GM18499 (cell line): ENCODE measurements at regions not wholly inside any gene's neighbourhood (a gene's known extent, or its start where the extent isn't known, plus 50 kb on each side); places are given as distances from the start of the nearest gene placed in this dataset.

Experiments used
- ATAC-seq: cut with Tn5 transposase; IDR thresholded peaks from one replicate; pipeline ENCODE4 v1.9.1; 2021; ENCODE audit warnings: moderate number of reproducible peaks; ENCODE audit not compliant: insufficient read depth, unreplicated experiment

- ATAC-seq: no peak
Measured at GRCh38 chr16:73616770-73617169, 568.8 kb upstream of the ZFHX3 start.

GRCh38 chr16:73616166-73616753 lies 568.3 kb upstream of the ZFHX3 start:
- no peak for ATAC-seq

GRCh38 chr16:73615071-73615940 lies 567.4 kb upstream of the ZFHX3 start:
- no peak for ATAC-seq

- ATAC-seq: no peak
Measured at GRCh38 chr16:73614131-73614530, 566.2 kb upstream of the ZFHX3 start.

GRCh38 chr16:73610605-73611156 lies 562.8 kb upstream of the ZFHX3 start:
- no peak for ATAC-seq

GRCh38 chr16:73610160-73610559 lies 562.2 kb upstream of the ZFHX3 start:
- ATAC-seq: no peak

- no peak for ATAC-seq
Measured at GRCh38 chr16:73608911-73609310, 561.0 kb upstream of the ZFHX3 start.

GRCh38 chr16:73605309-73605708 lies 557.4 kb upstream of the ZFHX3 start:
- no peak for ATAC-seq

GRCh38 chr16:73601911-73602310 lies 554.0 kb upstream of the ZFHX3 start:
- ATAC-seq: peak; percentile 79

- no peak for ATAC-seq
Measured at GRCh38 chr16:73599870-73600269, 551.9 kb upstream of the ZFHX3 start.

- no peak for ATAC-seq
Measured at GRCh38 chr16:73599351-73599750, 551.4 kb upstream of the ZFHX3 start.

GRCh38 chr16:73584157-73584556 lies 536.2 kb upstream of the ZFHX3 start:
- ATAC-seq: no peak

- no peak for ATAC-seq
Measured at GRCh38 chr16:73572135-73572828, 524.4 kb upstream of the ZFHX3 start.

GRCh38 chr16:73569266-73569980 lies 521.5 kb upstream of the ZFHX3 start:
- no peak for ATAC-seq

- no peak for ATAC-seq
Measured at GRCh38 chr16:73568769-73569168, 520.8 kb upstream of the ZFHX3 start.

- ATAC-seq: no peak
Measured at GRCh38 chr16:73565925-73566324, 518.0 kb upstream of the ZFHX3 start.

GRCh38 chr16:73565263-73565662 lies 517.3 kb upstream of the ZFHX3 start:
- ATAC-seq: no peak

GRCh38 chr16:73563709-73564108 lies 515.8 kb upstream of the ZFHX3 start:
- ATAC-seq: no peak

GRCh38 chr16:73560497-73560896 lies 512.6 kb upstream of the ZFHX3 start:
- no peak for ATAC-seq

GRCh38 chr16:73558219-73558618 lies 510.3 kb upstream of the ZFHX3 start:
- ATAC-seq: no peak
